NCI-H774 (cell line): ENCODE measurements at regions not wholly inside any gene's neighbourhood (a gene's known extent, or its start where the extent isn't known, plus 50 kb on each side); places are given as distances from the start of the nearest gene placed in this dataset.

Source experiments
- DNase-seq: peaks from one replicate; lab custom pipeline; 2025; lab: John Stamatoyannopoulos, UW

GRCh38 chr5:93107141-93107540 lies 473.9 kb downstream of the NR2F1-AS1 start:
- no peak for DNase-seq

- DNase-seq = no peak
These were observed 479.4 kb downstream of the NR2F1-AS1 start for GRCh38 chr5:93101661-93102060.

DNA sequence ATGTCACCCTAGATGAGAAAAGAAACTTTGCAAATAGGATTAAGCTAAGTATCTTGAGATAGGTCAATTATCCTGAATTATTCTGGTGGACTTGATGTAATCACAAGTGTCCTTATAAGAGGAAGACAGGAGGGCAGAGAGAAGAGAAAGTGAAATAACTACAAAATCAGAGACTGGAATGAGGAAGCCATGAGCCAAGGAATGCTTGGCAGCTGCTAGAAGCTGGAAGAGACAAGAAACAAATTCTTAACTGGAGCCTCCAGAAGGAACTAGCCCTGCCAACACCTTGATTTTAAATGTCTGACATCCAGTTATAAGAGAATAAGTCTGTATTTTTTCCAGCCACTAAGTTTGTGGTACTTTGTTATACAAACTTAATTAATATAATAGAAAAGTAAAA lies 480.0 kb downstream of the NR2F1-AS1 start:
- DNase-seq = no peak

DNA sequence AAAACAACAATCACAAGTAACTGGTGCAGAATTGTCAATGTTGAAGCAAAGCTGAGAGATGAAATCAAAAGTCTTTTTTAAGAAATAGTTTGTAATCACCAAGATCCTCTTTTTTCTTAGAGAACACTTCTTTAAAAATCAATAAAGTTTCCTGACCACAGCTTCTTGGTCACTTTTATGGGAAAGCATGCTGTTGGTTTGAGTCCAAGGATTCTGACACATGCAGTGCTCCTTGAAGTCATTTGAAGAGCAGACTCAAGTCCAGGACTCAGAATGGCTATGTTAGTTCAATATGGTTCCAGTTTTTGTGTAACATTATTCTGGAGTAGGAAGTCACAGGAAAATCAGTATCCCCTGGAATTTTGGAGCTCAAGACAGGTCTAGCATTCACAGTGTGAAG lies 480.6 kb downstream of the NR2F1-AS1 start:
- DNase-seq = no peak

DNA sequence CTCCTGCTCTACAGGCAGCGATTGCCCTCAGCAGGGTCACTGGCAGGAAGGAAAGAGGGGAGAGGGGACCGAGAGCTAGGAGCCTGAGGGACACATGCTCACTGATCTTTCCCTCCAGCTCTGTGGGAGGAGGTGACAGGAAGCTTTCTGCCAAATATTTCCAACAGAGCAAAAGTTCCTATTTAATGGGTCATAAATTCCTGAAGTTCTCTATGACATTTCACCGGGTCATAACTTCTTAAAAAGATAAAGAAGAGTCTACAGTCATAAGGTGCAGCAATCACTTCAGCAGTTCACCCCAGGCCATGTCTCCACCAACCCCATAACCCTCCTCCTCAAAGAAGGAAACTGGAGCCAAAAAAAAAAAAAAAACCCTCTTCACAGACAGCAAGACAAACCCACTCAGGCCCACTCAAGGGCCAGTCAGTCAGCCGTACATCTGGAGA lies 481.1 kb downstream of the NR2F1-AS1 start:
- DNase-seq = no peak

DNA sequence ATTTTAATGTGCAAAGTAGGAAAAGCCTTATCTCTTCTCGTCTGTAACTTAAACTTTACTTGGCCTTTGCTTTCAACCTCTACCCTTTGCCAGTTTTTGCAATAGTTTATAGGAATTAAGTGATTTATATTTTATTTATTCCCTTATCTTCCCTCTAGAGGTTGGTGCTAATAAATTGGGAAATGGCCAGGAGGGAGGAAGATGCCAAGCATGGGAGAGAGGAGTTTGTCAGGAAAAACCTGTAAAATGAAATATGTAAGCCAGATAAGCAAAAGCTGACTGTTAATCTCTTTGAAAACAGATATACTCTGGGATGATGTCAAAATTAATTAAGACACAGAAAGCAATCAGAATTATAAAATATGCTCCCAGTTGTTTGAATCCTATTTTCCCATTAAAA lies 484.5 kb downstream of the NR2F1-AS1 start:
- no peak for DNase-seq

DNA sequence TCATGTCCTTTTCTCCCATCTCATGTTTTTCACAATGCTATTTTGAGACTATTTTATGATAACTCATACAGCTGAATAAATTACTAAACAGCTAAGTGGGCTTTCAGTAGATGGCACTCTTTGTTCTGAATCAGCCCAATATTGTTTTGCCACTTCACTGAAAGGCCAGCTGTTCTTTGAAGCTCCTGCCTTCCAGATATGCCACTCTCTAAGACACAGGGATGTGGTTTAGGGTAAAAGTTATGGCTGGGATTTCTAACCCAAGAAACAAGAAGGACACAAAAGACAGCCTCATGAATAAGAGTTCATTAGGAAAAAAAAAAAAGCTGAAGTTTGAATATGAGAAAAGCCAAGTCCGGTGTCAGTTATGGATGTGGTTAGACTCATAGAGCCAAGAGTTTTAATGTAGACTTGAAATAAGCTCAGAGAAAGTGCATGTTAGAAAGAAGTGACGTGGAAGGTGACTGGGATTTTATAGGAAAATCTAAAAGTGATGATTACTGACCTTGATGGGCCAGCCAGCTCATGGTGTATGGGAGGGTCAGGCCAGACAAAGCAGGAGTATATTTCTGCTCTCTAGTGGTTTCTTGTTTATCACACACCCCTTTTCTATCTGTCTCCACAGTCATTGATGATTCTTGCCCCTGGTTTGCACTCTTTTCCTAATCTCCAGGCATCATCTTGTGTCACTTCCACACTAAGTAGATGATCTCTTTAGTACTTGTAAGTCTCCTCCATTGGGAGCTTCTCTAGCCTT lies 488.5 kb downstream of the NR2F1-AS1 start:
- DNase-seq = no peak

GRCh38 chr5:93090698-93091097 lies 490.3 kb downstream of the NR2F1-AS1 start:
- DNase-seq = no peak

GRCh38 chr5:93088592-93089389 lies 492.2 kb downstream of the NR2F1-AS1 start:
- DNase-seq = no peak

GRCh38 chr5:93087326-93087725 lies 493.7 kb downstream of the NR2F1-AS1 start:
- no peak for DNase-seq

- no peak for DNase-seq
These were observed 498.0 kb downstream of the NR2F1-AS1 start for GRCh38 chr5:93082981-93083380.

GRCh38 chr5:93079046-93079445 lies 502.0 kb downstream of the NR2F1-AS1 start:
- no peak for DNase-seq

- peak; percentile 40 for DNase-seq
These were observed 502.7 kb downstream of the NR2F1-AS1 start for GRCh38 chr5:93078082-93079038.

DNA sequence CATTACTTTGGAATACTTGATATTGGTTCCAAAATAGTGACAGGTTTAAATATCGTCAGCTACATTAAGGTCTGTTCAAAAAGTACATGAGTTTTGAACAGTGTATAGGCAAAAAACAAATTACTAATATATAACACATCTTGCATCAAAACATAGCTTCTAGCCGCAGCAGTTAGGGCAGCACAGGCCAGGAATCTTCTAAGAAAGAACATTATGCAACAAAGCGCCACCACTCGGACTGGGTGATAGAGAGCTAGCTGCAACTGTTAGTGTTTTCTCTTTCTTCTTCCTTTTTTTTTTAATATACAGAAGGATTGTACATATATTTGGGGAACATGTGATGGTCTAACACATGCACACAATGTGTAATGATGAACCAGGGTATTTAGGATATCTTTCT lies 504.5 kb downstream of the NR2F1-AS1 start:
- no peak for DNase-seq

GRCh38 chr5:93076096-93076495 lies 504.9 kb downstream of the NR2F1-AS1 start:
- no peak for DNase-seq

DNA sequence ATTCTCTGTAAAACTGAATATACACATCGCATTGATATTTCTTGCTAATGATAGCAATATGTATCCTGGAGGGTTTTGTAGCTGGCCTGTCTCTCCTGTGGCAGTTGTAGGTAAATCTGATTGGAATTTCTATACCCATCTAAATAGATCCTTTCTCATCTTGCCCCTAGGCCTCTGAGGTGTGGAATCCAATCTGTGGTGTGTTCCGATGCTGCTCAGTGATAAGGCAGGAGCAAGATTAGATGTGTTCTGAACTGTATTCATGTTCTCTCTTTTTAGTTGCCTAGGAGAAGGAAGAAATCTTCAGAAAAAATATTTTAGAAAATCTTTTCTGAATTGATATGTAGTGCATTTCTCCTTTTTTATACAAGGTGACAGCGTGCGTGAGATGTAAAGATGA lies 507.5 kb downstream of the NR2F1-AS1 start:
- no peak for DNase-seq

GRCh38 chr5:93072831-93073459 lies 508.1 kb downstream of the NR2F1-AS1 start:
- no peak for DNase-seq

DNA sequence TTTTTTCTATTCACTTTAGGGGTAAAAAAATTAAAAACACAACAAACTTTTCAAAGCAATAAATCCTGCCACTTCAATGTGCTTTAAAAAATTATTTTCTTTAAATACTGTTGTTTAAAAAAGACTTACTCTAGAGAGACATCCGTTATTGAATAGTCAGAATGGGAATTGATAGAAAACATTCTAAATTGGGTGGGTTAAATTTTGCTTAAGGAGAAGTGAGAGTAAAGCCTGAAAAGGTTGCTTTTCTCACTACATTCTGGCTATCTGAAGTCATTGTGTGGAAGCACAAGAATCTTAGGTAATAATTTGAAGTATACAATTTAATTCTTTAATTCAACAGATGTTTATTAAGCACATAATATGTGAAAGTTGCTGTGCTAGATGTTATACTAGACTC lies 509.3 kb downstream of the NR2F1-AS1 start:
- DNase-seq = no peak

GRCh38 chr5:93070938-93071337 lies 510.1 kb downstream of the NR2F1-AS1 start:
- DNase-seq = no peak

GRCh38 chr5:93069276-93069675 lies 511.7 kb downstream of the NR2F1-AS1 start:
- DNase-seq = no peak

GRCh38 chr5:93062548-93062947 lies 518.5 kb downstream of the NR2F1-AS1 start:
- no peak for DNase-seq

GRCh38 chr5:93058309-93058708 lies 522.7 kb downstream of the NR2F1-AS1 start:
- no peak for DNase-seq
